Epithelial cell of prostate (primary cell): ENCODE measurements at regions not wholly inside any gene's neighbourhood (a gene's known extent, or its start where the extent isn't known, plus 50 kb on each side); places are given as distances from the start of the nearest gene placed in this dataset.
A peak's percentile ranks its signal among the peaks of the same experiment; 100 is the strongest.

ENCODE experiments used
- DNase-seq: peaks from one replicate; pipeline ENCODE4 v3.0.0-alpha.2; 2011; ENCODE audit warnings: low read depth, low spot score
- H3K27ac ChIP-seq: fragments of 450-650 bp; 2 replicates; pipeline ENCODE4 v1.5.1; 2017; ENCODE audit warnings: mild to moderate bottlenecking

DNA sequence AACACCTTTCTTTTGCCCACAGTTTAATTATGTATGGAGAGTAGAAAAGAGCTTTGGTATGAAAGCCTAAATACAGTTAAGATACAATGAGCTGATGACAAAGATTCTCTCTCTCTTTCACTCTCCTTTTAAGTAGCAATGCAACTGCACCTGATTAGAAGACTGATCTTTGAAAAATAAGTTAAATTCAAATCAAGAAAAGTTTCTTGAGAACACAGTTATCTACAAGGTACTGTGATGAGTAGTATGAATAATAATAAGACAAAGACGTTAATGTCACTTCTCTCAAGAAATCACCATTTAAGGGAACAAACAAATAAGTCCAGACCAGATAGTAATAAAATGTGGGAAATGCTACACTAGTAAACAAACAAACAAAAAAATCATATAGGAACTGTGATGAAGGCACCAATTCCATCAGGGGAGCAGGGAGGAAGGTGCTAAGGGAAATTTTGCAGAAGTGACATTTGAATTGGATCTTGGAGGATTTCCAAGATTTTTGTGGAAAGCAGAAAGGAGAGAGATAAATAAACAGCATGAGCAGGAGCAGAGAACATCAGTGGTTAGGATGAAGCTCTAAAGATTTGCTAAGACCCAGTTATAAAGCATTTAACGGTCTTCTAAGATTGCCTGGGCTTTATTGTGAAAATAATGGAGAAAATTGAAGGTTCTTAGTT lies 65.2 kb upstream of the STK38L start:
- peak overlapping the region; percentile 78 for H3K27ac ChIP-seq
- no peak for DNase-seq

DNA sequence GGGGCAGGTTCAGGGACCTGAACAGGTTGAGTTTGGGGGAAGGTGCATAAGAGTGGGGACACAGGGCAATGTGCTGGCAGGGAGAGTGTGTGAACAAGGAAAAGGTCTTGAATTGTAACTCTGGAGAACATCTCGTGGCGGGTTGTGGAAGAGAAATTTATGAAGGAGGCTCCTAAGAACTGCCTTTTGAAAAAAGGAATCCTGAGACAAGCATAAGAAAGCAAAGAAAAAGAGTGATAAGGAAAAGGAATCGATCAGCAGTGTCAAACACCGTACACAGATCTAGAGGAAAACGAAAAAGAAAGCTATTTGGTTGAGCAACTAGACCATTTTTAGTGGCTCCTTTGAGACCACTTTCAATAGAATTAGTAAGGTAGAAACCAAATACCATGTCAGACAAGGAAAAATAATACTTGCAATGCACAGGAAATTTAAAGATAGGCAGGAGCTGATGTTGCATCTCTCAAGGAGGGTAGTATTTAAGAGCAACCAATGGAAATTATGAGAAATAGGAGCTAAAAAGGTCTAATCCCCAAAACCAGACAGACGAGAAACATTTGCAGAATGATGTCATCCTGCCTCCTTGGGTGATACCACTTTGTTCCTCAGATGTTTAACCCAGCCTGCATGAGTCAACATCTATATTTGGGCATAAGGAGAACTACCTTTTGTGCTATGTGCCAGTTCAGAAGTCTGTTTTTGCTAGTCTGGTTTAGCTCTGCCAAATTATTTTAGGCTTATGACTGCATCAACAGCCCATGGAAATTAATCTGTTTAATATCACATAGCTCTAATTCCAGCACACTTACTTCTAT lies 64.5 kb upstream of the STK38L start:
- H3K27ac ChIP-seq = peak overlapping the region; percentile 78
- peak; percentile 99 for DNase-seq

DNA sequence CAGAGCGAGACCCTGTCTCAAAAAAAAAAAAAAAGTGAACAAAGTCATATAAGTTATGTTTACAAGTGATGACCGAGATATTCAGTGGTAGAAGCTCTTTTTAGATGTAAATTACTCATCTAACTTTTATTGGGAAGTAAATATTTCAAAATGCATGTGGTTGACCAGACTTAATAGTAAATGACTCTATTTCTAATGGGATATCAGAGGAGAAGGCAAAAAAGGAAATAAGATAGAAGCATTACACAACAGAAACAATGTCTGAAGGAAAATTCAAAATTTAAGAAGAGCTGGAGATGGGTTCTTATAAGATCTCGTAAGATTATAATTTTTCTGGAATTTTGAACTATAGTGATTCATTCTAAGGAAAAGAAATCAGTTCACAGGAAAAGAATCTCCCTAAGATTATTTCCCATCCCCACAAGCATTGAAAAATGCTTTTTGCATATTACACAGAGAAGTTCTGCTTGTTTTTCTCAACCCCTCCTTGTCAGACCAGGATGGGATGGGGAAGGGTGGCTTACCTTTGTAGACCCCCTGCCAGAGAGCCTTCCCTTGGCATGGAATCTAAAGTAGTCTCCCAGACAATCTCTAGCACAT lies 63.1 kb upstream of the STK38L start:
- DNase-seq = no peak
- H3K27ac ChIP-seq = peak overlapping the region; percentile 78

DNA sequence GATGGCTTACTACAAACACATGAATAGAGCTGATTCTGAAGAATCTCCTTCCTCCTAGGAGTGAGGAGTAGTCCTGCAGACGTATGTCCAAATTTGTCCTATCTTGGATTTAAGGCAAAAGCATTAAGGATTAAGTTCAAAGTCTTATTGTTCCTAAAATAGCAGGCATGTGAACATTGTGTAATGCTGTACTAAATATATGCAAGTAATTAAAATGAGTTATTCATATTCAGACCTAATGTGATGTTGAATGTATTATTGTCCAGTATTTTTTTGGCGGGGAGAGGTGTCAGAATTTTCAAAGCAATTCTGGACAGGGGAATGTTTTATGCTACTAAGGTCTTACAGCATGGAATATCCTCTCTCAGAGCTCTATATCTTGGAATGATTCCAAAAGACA lies 60.7 kb upstream of the STK38L start:
- DNase-seq = no peak
- no peak overlapping the region for H3K27ac ChIP-seq

DNA sequence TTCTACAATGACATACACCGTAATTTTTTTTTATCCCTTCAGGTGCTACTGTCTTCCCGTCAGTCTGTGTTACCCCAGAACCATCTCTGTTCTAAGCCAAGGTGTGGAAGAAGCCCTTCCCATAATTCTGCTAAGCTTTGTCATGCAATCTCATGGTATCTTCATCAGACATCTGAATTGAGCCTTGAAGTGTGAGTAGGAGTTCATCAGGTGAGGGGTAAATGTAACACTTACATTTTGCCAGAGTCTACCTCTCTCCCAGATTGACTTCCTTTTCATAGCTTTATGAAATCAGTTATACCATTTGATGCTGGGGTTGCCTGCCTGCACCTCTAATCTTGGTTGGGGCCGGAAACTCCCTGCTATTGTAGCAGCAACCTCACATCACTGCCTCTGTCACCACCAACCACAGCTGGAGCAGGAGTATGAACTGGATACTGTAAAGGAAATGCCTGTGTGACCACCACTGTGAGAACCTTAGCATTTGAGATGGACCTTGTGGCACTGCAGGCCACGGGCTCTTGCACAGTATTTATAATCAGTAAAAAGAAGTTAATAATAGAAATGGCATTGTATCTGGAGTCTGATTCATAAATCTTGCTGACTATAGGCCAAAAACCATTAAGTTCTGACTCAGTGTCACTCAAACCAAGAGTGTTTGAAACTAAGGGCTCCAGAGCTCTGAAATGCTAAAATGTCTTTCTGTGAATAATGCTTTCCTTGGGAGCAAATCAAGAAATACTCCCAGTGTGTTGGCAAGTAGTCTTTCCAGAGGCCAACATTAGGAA lies 58.7 kb upstream of the STK38L start:
- H3K27ac ChIP-seq = no peak overlapping the region

DNA sequence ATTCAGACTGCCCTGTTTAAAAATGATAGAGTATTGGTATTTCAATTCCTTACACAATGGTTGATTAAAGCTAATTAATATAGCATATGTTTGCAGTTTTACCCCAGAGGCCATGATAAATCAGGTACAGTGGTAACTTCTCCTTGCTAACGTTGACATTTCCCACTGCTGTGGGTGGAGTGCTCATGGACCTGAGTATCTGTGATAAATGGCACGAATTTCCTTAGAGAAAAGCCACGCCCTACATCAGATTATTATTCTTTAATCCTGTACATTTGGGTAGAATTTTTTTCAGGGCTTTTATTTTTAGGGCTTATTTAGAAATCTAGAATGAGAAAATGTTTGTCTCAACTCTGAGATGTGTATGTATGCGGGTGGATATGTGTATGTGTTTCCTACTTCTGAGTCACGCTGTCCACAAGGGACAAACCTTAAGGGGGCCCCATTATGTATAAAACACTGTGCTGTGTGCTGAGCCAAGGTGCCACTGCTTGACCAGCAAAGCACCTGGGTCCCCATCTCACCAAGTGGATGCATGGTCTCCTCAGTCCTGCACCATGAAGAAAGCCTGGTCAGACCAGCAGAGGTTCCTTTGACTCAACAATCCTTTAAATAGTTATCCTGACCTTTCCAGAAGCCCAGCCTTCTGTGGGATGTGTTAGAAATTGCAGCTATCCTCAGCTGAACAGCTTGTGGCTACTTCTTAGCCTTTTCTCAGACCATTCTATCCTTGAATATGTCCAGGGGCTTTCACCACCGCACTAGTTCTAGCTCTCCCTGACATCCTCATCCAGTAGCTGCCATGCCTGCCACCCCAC lies 57.9 kb upstream of the STK38L start:
- H3K27ac ChIP-seq = no peak overlapping the region

More for the DNA sequence above, 58.7 kb upstream of the STK38L start:
- no peak for DNase-seq

DNA sequence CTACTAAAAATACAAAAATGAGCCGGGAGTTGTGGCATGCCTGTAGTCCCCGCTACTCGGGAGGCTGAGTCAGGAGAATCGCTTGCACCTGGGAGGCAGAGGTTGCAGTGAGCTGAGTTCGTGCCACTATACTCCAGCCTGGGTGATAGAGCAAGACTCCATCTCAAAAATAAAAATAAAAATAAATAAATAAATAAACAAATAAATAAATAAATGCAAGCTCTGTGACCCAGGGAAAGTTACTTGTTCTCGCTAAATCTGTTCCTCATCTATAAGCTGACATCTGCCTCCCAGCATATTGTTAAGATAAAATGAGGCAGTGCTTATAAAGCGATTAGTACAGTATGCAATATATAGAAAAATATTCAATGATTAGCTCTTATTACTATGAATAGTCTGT lies 56.4 kb upstream of the STK38L start:
- no peak for DNase-seq
- H3K27ac ChIP-seq = no peak overlapping the region

More for the DNA sequence above, 57.9 kb upstream of the STK38L start:
- DNase-seq = no peak

DNA sequence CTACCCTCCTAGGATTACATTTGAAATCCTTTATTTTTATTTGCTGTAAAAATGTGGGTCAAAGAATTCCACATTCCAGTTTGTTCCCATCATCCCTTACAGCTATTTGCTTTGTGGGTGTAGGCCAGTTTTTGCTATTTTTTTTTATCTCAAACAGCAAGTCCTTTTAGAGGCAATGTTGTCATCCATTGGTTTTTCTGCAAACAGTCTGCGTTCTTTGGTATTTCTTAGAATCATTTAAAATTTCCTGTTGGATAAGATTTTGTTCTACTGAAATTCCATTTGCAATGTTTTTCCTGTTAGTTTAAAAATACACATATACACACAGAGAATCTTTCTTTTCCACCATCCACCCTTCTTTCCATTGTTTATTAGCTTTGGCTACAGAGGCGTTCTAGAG lies 53.3 kb upstream of the STK38L start:
- peak overlapping the region; percentile 13 for H3K27ac ChIP-seq
- no peak for DNase-seq

DNA sequence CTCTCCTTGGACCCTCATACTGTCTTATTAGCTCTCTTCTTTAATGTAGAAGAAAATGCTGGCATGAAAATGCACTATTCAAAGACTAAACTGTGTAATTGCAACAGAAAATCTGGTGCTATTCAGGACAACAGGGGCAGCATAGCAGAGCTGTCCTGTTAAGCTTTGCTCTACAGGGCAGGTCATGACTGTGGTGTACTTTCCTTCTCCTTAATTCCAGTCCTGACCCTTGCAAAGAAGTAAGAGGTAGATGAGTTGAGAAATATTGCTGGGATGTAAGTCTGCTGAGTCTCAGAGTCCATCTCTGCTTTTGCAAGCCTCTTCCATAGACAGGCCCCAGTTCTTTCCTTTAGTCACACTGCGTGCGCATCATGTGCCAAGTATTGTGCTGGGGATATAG lies 52.6 kb upstream of the STK38L start:
- no peak overlapping the region for H3K27ac ChIP-seq
- no peak for DNase-seq

DNA sequence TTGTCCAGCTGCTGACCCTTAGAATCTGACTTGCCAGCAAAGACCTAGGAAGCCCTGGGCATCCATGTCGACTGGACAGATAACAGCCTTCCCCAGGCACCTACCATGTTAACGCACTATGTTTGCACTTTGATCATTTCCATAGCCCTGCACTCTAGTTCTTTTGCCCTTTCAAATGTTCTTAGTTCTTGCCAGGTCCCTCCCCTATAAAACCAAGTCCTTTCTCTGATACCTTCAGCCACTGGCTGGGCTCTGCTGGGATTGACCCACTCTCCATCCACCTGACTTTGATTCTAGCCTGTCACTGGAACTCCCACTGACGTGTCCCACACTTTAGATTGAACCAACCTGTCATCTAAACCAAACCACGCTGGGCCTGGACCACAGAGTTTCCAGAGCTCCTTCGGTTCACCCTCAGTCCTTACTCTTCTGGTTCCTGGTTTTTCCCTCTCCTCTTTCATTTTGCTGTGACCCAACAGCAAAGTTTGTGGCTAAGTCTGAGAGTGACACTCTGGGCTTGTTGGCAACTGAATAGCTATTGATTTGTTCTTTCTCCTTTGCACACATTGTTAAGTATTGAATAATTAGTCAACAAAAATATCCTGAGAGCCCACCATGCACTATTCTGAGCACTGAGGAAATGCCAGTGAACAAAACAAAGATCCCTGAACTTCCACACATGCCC lies 51.8 kb upstream of the STK38L start:
- H3K27ac ChIP-seq = no peak overlapping the region
- DNase-seq = no peak

DNA sequence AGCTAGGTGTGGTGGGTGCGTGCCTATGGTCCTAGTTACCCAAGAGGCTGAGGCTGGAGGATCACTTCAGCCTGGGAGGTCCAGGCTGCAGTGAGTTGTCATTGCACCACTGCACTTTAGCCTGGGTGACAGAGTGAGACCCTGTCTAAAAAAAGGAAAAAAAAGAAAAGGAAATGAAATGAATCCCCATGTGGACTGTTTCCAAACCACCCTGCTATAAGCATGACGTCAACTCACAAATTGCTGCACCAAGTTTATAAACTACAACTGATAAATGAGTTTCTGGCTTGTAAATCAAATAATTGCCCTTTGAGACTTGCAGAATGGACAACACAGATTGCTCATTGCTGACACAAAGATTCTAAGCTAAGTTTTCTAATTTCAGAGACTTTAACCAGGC lies 51.0 kb upstream of the STK38L start:
- DNase-seq = no peak

DNA sequence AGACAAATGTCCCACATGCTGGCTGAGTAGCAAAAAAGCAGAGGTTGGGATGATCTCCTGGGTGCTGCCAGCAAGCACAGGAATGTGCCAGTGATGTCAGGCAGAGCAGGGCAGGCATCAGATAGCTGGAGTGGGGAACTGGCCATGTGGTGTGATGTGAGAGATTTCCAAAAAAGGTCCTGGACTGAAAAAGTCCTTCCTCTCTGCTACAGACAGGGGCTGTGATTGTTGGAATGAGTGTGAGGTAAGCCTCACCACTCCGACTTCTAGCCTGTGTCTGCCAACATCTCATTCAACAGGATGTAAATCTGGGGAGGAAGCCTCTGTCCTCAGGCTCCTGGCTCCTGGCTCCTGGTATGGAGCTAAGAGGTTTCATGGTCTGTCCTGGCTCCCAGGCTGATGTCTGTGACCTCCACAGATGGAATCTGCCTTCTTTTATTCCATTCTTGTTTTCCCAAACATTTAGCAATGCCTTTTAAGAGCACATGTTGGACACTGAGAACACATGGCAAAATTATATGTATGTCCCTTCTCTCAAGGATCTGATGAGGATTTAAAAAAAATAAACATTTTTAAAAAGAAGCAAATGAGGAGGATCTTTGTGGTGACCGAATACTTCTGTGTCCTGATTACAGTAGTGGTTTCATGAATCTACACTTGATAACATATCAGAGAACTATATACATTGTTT lies 50.1 kb upstream of the STK38L start:
- DNase-seq = no peak

More for the DNA sequence above, 51.0 kb upstream of the STK38L start:
- H3K27ac ChIP-seq = no peak overlapping the region

More for the DNA sequence above, 50.1 kb upstream of the STK38L start:
- H3K27ac ChIP-seq = no peak overlapping the region
